ENCODE measurements at regions not wholly inside any gene's neighbourhood (a gene's known extent, or its start where the extent isn't known, plus 50 kb on each side); places are given as distances from the start of the nearest gene placed in this dataset.

GRCh38 chr10:124298891-124299290, 119.8 kb downstream of the OAT start:
- TF ChIP-seq HMGXB4 (CRISPR knock-in tag; IDR thresholded peaks at IDR 0.05) (no peak), CTCF (IDR thresholded peaks at IDR 0.05) (no peak), GTF2I (CRISPR knock-in tag; conservative IDR thresholded peaks at IDR 0.05) (no peak), KAT7 (CRISPR knock-in tag; IDR thresholded peaks at IDR 0.05; ENCODE audit: borderline replicate concordance) (no peak), SOX15 (CRISPR knock-in tag; IDR thresholded peaks at IDR 0.05) (no peak), PREB (CRISPR knock-in tag; IDR thresholded peaks at IDR 0.05; ENCODE audit: borderline replicate concordance) (no peak), SMAD3 (CRISPR knock-in tag; IDR thresholded peaks at IDR 0.05; ENCODE audit: borderline replicate concordance) (no peak), CDX4 (CRISPR knock-in tag; IDR thresholded peaks at IDR 0.05; ENCODE audit: borderline replicate concordance) (no peak), NFYB (CRISPR knock-in tag; conservative IDR thresholded peaks at IDR 0.05; ENCODE audit: low read depth) (no peak), ATF3 (CRISPR knock-in tag; conservative IDR thresholded peaks at IDR 0.05) (no peak), NFE2L1 (CRISPR knock-in tag; IDR thresholded peaks at IDR 0.05) (no peak)
- TF ChIP-seq, protein P1, sequence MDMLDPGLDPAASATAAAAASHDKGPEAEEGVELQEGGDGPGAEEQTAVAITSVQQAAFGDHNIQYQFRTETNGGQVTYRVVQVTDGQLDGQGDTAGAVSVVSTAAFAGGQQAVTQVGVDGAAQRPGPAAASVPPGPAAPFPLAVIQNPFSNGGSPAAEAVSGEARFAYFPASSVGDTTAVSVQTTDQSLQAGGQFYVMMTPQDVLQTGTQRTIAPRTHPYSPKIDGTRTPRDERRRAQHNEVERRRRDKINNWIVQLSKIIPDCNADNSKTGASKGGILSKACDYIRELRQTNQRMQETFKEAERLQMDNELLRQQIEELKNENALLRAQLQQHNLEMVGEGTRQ (CRISPR knock-in tag; IDR thresholded peaks at IDR 0.05), result no peak
- TF ChIP-seq, protein P2, sequence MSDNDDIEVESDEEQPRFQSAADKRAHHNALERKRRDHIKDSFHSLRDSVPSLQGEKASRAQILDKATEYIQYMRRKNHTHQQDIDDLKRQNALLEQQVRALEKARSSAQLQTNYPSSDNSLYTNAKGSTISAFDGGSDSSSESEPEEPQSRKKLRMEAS (CRISPR knock-in tag; IDR thresholded peaks at IDR 0.05), result no peak
- TF ChIP-seq, protein P3, sequence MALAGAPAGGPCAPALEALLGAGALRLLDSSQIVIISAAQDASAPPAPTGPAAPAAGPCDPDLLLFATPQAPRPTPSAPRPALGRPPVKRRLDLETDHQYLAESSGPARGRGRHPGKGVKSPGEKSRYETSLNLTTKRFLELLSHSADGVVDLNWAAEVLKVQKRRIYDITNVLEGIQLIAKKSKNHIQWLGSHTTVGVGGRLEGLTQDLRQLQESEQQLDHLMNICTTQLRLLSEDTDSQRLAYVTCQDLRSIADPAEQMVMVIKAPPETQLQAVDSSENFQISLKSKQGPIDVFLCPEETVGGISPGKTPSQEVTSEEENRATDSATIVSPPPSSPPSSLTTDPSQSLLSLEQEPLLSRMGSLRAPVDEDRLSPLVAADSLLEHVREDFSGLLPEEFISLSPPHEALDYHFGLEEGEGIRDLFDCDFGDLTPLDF (CRISPR knock-in tag; IDR thresholded peaks at IDR 0.05), result no peak

Measured in WTC11 (cell line).